Mesenchymal stem cell (in vitro differentiated cells and primary cell): ENCODE measurements at regions not wholly inside any gene's neighbourhood (a gene's known extent, or its start where the extent isn't known, plus 50 kb on each side); places are given as distances from the start of the nearest gene placed in this dataset.
"Not testable (repeated sequence)": the region's sequence is repeated elsewhere in the genome, so short reads cannot be mapped to it uniquely, and the experiment has no call there.

Experiments used
- DNase-seq: peaks from one replicate; pipeline ENCODE4 v3.0.0-alpha.2; 2013
- H2AFZ ChIP-seq: one replicate; pipeline ENCODE4 v1.6.1; 2013; ENCODE audit warnings: low read depth, mild to moderate bottlenecking, control low read depth, inconsistent platforms, low read length, moderate library complexity
- H2AK5ac ChIP-seq: 2 replicates; pipeline ENCODE4 v1.6.1; 2013; ENCODE audit warnings: low read length, moderate library complexity, mild to moderate bottlenecking, inconsistent platforms; ENCODE audit not compliant: severe bottlenecking
- H2BK120ac ChIP-seq: one replicate; pipeline ENCODE4 v1.6.1; 2013; ENCODE audit warnings: low read depth, mild to moderate bottlenecking, inconsistent platforms, low read length, moderate library complexity
- H2BK12ac ChIP-seq, 2 experiments: one replicate each; pipeline ENCODE4 v1.6.1; 2013; ENCODE audit warnings: inconsistent platforms in 2 of 2, low read length in 2 of 2, mild to moderate bottlenecking in 2 of 2, moderate library complexity in 2 of 2, control low read depth in 1 of 2
- H2BK15ac ChIP-seq: one replicate; pipeline ENCODE4 v1.6.1; 2013; ENCODE audit warnings: mild to moderate bottlenecking, low read depth, inconsistent platforms; ENCODE audit not compliant: poor library complexity, severe bottlenecking
- H2BK5ac ChIP-seq: 2 replicates; pipeline ENCODE4 v1.6.1; 2013; ENCODE audit warnings: low read depth, mild to moderate bottlenecking, low read length, control low read depth, inconsistent platforms; ENCODE audit not compliant: poor library complexity, severe bottlenecking
- H3K14ac ChIP-seq, 2 experiments: one replicate each; pipeline ENCODE4 v1.6.1; 2013; ENCODE audit warnings: inconsistent platforms in 2 of 2, low read length in 2 of 2, control low read depth in 1 of 2, mild to moderate bottlenecking in 1 of 2, moderate library complexity in 1 of 2
- H3K18ac ChIP-seq, 2 experiments: one replicate each; pipeline ENCODE4 v1.6.1; 2013; ENCODE audit warnings: inconsistent platforms in 2 of 2, low read length in 2 of 2, control low read depth in 1 of 2, low read depth in 1 of 2, mild to moderate bottlenecking in 1 of 2
- H3K23ac ChIP-seq, 2 experiments: one replicate each; pipeline ENCODE4 v1.6.1; 2013; ENCODE audit warnings: inconsistent platforms in 2 of 2, low read length in 2 of 2, mild to moderate bottlenecking in 2 of 2, moderate library complexity in 2 of 2, control low read depth in 1 of 2
- H3K27ac ChIP-seq: 2 replicates; pipeline ENCODE4 v1.5.1; 2013; ENCODE audit warnings: mild to moderate bottlenecking, moderate library complexity, low read length, control low read depth, inconsistent platforms; ENCODE audit not compliant: poor library complexity, severe bottlenecking
- H3K27me3 ChIP-seq, 2 experiments: 2 replicates each; pipeline versions ENCODE4 v1.6.1 to v1.7.0; 2013; ENCODE audit warnings: low read length in 2 of 2, mild to moderate bottlenecking in 2 of 2, moderate library complexity in 2 of 2, control low read depth in 1 of 2, inconsistent platforms in 1 of 2; ENCODE audit not compliant: control insufficient read depth in 1 of 2, insufficient read depth in 1 of 2
- H3K36me3 ChIP-seq, 2 experiments: 2 replicates each; pipeline versions ENCODE4 v1.6.1 to v1.7.0; 2013; ENCODE audit warnings: low read length in 2 of 2, control low read depth in 1 of 2, inconsistent platforms in 1 of 2, low read depth in 1 of 2, mild to moderate bottlenecking in 1 of 2; ENCODE audit not compliant: insufficient read depth in 2 of 2, control insufficient read depth in 1 of 2
- H3K4ac ChIP-seq, 2 experiments: one replicate each; pipeline ENCODE4 v1.6.1; 2013; ENCODE audit warnings: inconsistent platforms in 2 of 2, low read length in 2 of 2, mild to moderate bottlenecking in 2 of 2, moderate library complexity in 2 of 2, control low read depth in 1 of 2, low read depth in 1 of 2
- H3K4me1 ChIP-seq: 2 replicates; pipeline ENCODE4 v1.6.1; 2013; ENCODE audit warnings: low read depth, low read length, control low read depth; ENCODE audit not compliant: control insufficient read depth, insufficient read depth
- H3K4me2 ChIP-seq: 2 replicates; pipeline ENCODE4 v1.6.1; 2013; ENCODE audit warnings: low read length, mild to moderate bottlenecking, inconsistent platforms; ENCODE audit not compliant: poor library complexity, severe bottlenecking
- H3K4me3 ChIP-seq, 2 experiments: 2 replicates each; pipeline versions ENCODE4 v1.5.1 to v1.7.0; 2013; ENCODE audit warnings: low read length in 2 of 2, mild to moderate bottlenecking in 2 of 2, control low read depth in 1 of 2, low read depth in 1 of 2; ENCODE audit not compliant: insufficient read depth in 1 of 2
- H3K79me1 ChIP-seq: replicated peaks from 2 replicates; pipeline ENCODE4 v1.6.1; 2013; ENCODE audit warnings: mild to moderate bottlenecking, control low read depth, low read length, inconsistent platforms; ENCODE audit not compliant: poor library complexity, severe bottlenecking
- H3K9ac ChIP-seq: 2 replicates; pipeline ENCODE4 v1.7.0; 2013; ENCODE audit warnings: mild to moderate bottlenecking, low read length, moderate library complexity
- H3K9me3 ChIP-seq: 2 replicates; pipeline ENCODE4 v1.7.0; 2013; ENCODE audit warnings: mild to moderate bottlenecking, low read length; ENCODE audit not compliant: control insufficient read depth
- H4K8ac ChIP-seq: one replicate; pipeline ENCODE4 v1.6.1; 2013; ENCODE audit warnings: inconsistent platforms, mild to moderate bottlenecking, low read length, moderate library complexity
- H4K91ac ChIP-seq: one replicate; pipeline ENCODE4 v1.6.1; 2013; ENCODE audit warnings: mild to moderate bottlenecking, low read length, inconsistent platforms
- WGBS: methylation state at CpG from one replicate; pipeline ENCODE4 v1.1.7; 2013; ENCODE audit warnings: mixed read lengths; 5-methylcytosine and 5-hydroxymethylcytosine counted together

DNA sequence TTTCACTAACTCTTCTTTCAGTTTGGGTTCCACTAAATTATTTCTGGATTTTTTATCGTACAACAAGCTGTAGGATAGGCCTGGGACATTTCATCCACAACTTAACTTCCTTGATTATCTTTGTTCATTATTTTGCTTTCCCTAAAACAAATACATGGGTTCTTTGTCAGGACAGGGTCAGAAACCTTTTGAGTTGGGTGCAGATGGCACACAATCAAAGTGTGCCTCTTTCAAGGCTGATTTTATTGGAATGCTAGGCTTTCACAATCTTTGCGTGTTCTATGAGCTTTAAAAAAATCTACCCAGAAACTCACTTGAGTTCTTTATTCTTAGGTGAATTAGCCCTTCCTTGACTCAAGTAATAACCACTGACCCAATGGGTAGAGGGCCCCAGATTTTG is 348.4 kb downstream of the FAM47B start:
- 100% methylated on average over 1 of the region's 2 CpGs for WGBS
- Histone ChIP-seq H3K9me3 (no peaks in the 10 kb centered on the region), H2BK5ac (no peak overlapping the region), H4K91ac (no peak overlapping the region), H3K4me1 (no peaks in the 10 kb centered on the region), H3K27ac (no peak overlapping the region), H2AFZ (no peak overlapping the region), H2BK15ac (no peak overlapping the region), H3K4me2 (no peak overlapping the region), H3K9ac (no peak overlapping the region), H3K4ac (no peak overlapping the region), H3K23ac (no peak overlapping the region), H3K36me3 (no peaks in the 10 kb centered on the region), H2BK12ac (no peak overlapping the region), H3K14ac (no peak overlapping the region), H2AK5ac (no peak overlapping the region), H2BK120ac (no peak overlapping the region), H3K4me3 (no peak overlapping the region), H3K18ac (no peak overlapping the region), H3K79me1 (no peaks in the 10 kb centered on the region), H3K27me3 (no peaks in the 10 kb centered on the region), H4K8ac (no peak overlapping the region)
- DNase-seq = no peak

DNA sequence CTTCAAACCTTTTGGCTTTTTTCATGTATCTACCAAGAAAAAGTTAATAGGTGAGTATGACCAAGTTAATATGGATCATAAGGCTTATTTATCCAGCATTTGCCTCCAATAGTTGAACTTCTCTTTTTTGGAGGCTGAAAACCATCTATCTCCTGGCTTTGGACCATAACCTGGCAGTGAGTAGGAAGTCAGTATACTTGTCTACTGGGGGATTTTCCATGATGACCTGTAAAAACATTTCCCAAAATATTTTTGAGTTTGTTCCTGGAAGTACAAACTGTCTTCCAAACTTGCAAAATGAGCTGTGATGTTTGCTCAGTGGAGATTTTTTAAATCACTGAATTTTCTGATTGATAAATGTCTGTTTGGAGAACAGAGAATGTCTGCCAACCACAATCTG is 349.9 kb downstream of the FAM47B start:
- H3K18ac ChIP-seq = no peak overlapping the region
- no peaks in the 10 kb centered on the region for H3K4me1 ChIP-seq
- no peak overlapping the region for H2AK5ac ChIP-seq
- no peaks in the 10 kb centered on the region for H3K36me3 ChIP-seq
- no peak overlapping the region for H3K9ac ChIP-seq
- DNase-seq = no peak
- no peaks in the 10 kb centered on the region for H3K79me1 ChIP-seq
- H3K14ac ChIP-seq = no peak overlapping the region
- no peak overlapping the region for H3K4me2 ChIP-seq
- no peaks in the 10 kb centered on the region for H3K9me3 ChIP-seq
- no peak overlapping the region for H4K8ac ChIP-seq
- no peak overlapping the region for H4K91ac ChIP-seq
- no peak overlapping the region for H3K23ac ChIP-seq
- H2BK12ac ChIP-seq = no peak overlapping the region
- no peak overlapping the region for H2BK120ac ChIP-seq
- no peaks in the 10 kb centered on the region for H3K27me3 ChIP-seq
- H2AFZ ChIP-seq = no peak overlapping the region
- H2BK5ac ChIP-seq = no peak overlapping the region
- no peak overlapping the region for H3K4ac ChIP-seq
- no peak overlapping the region for H3K27ac ChIP-seq
- no peak overlapping the region for H2BK15ac ChIP-seq
- no peak overlapping the region for H3K4me3 ChIP-seq

DNA sequence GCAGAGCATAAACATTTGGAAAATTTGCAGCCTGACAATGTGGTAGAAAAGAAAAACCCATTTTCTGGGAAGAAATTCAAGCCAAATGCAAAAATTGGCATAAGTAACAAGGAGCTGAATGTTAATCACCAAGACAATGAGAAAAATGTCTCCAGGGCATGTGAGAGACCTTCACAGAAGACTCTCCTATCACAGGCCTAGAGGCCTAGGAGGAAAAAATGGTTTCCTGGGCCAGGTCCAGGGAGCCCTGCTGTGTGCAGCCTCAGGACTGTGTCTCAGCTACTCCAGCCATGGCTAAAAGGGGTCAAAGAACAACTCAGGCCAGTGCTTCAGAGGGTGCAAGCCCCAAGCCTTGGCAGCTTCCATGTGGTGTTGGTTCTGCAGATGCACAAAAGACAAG is 362.4 kb downstream of the FAM47B start:
- not testable (repeated sequence) for H3K27me3 ChIP-seq, H3K79me1 ChIP-seq, H3K9ac ChIP-seq, H2BK12ac ChIP-seq, H3K4me1 ChIP-seq, H2AFZ ChIP-seq, H2BK120ac ChIP-seq, H4K8ac ChIP-seq, H3K23ac ChIP-seq, H3K4me2 ChIP-seq, H3K14ac ChIP-seq, H3K27ac ChIP-seq, H2BK15ac ChIP-seq, H2AK5ac ChIP-seq, DNase-seq, H3K36me3 ChIP-seq, H4K91ac ChIP-seq, H3K18ac ChIP-seq, H2BK5ac ChIP-seq, H3K4ac ChIP-seq, H3K4me3 ChIP-seq
- H3K9me3 ChIP-seq = peaks cover 11% of the 10 kb centered on the region

DNA sequence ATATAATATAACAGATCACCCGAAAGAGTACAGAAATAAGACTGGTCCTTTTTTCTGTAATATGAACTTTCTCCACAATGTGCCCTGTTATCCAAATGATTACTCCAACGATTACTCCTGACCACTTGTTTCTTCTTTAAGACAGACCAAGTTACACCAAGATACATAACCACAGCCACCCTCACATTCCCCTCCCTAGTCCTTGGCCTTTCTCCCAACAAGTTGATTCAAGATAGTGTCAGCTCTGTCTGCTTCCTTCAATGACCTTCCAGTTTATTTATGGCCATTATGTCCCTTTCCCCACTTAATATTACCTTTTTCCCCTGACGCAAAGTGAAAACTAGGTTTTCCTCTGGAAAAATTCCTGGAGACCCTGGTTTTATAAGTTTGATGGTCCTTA is 397.2 kb downstream of the FAM47B start:
- no peak overlapping the region for H2BK12ac ChIP-seq
- no peaks in the 10 kb centered on the region for H3K4me1 ChIP-seq
- no peak overlapping the region for H3K4me3 ChIP-seq
- H3K18ac ChIP-seq = no peak overlapping the region
- no peak overlapping the region for H3K4ac ChIP-seq
- no peaks in the 10 kb centered on the region for H3K27me3 ChIP-seq
- no peak overlapping the region for H4K91ac ChIP-seq
- no peaks in the 10 kb centered on the region for H3K9me3 ChIP-seq
- no peak overlapping the region for H3K9ac ChIP-seq
- no peak overlapping the region for H4K8ac ChIP-seq
- H2AFZ ChIP-seq = no peak overlapping the region
- no peak overlapping the region for H3K4me2 ChIP-seq
- peak; percentile 0 for DNase-seq
- no peak overlapping the region for H2BK5ac ChIP-seq
- H3K14ac ChIP-seq = no peak overlapping the region
- H2AK5ac ChIP-seq = no peak overlapping the region
- H3K23ac ChIP-seq = no peak overlapping the region
- WGBS = 92% methylated on average over 3 of the region's 3 CpGs
- H2BK120ac ChIP-seq = no peak overlapping the region
- H3K79me1 ChIP-seq = no peaks in the 10 kb centered on the region
- no peak overlapping the region for H2BK15ac ChIP-seq
- no peaks in the 10 kb centered on the region for H3K36me3 ChIP-seq
- H3K27ac ChIP-seq = no peak overlapping the region
